ENCODE measurements at regions not wholly inside any gene's neighbourhood (a gene's known extent, or its start where the extent isn't known, plus 50 kb on each side); places are given as distances from the start of the nearest gene placed in this dataset.

- TF ChIP-seq SIN3A (IDR thresholded peaks at IDR 0.05; ENCODE audit: borderline replicate concordance, insufficient read depth, low read length) = no peak
- no peak for TF ChIP-seq FOXP2 (optimal IDR thresholded peaks at IDR 0.05; ENCODE audit: borderline replicate concordance, extremely low read depth, extremely low read length, insufficient read depth)
- TF ChIP-seq TAF1 (IDR thresholded peaks at IDR 0.05; ENCODE audit: borderline replicate concordance, insufficient read depth, low read length) = no peak
- TF ChIP-seq REST (IDR thresholded peaks at IDR 0.05; ENCODE audit: insufficient read depth in 1 of 2, low read depth in 2 of 2, low read length in 2 of 2) = no peak
- TF ChIP-seq POLR2AphosphoS5 (IDR thresholded peaks at IDR 0.05; ENCODE audit: low read depth, low read length) = no peak
Measured at GRCh38 chr16:75913958-75914357, 187.7 kb upstream of the CPHXL start.

- TF ChIP-seq FOXP2 (optimal IDR thresholded peaks at IDR 0.05; ENCODE audit: borderline replicate concordance, extremely low read depth, extremely low read length, insufficient read depth) = no peak
- no peak for TF ChIP-seq TAF1 (IDR thresholded peaks at IDR 0.05; ENCODE audit: borderline replicate concordance, insufficient read depth, low read length)
Measured at GRCh38 chr16:75916451-75916850, 190.2 kb upstream of the CPHXL start.

GRCh38 chr16:75918109-75918508 lies 191.8 kb upstream of the CPHXL start:
- no peak for TF ChIP-seq FOXP2 (optimal IDR thresholded peaks at IDR 0.05; ENCODE audit: borderline replicate concordance, extremely low read depth, extremely low read length, insufficient read depth)
- TF ChIP-seq SIN3A (IDR thresholded peaks at IDR 0.05; ENCODE audit: borderline replicate concordance, insufficient read depth, low read length) = no peak
- no peak for TF ChIP-seq REST (IDR thresholded peaks at IDR 0.05; ENCODE audit: insufficient read depth in 1 of 2, low read depth in 2 of 2, low read length in 2 of 2)
- TF ChIP-seq POLR2AphosphoS5 (IDR thresholded peaks at IDR 0.05; ENCODE audit: low read depth, low read length) = no peak
- TF ChIP-seq TAF1 (IDR thresholded peaks at IDR 0.05; ENCODE audit: borderline replicate concordance, insufficient read depth, low read length) = no peak

GRCh38 chr16:75919664-75920063 lies 193.4 kb upstream of the CPHXL start:
- TF ChIP-seq SIN3A (IDR thresholded peaks at IDR 0.05; ENCODE audit: borderline replicate concordance, insufficient read depth, low read length) (no peak), REST (IDR thresholded peaks at IDR 0.05; ENCODE audit: insufficient read depth in 1 of 2, low read depth in 2 of 2, low read length in 2 of 2) (no peak), FOXP2 (optimal IDR thresholded peaks at IDR 0.05; ENCODE audit: borderline replicate concordance, extremely low read depth, extremely low read length, insufficient read depth) (no peak), POLR2AphosphoS5 (IDR thresholded peaks at IDR 0.05; ENCODE audit: low read depth, low read length) (no peak), TAF1 (IDR thresholded peaks at IDR 0.05; ENCODE audit: borderline replicate concordance, insufficient read depth, low read length) (no peak)

GRCh38 chr16:75921281-75921680 lies 195.0 kb upstream of the CPHXL start:
- TF ChIP-seq REST (IDR thresholded peaks at IDR 0.05; ENCODE audit: insufficient read depth in 1 of 2, low read depth in 2 of 2, low read length in 2 of 2) (no peak), TAF1 (IDR thresholded peaks at IDR 0.05; ENCODE audit: borderline replicate concordance, insufficient read depth, low read length) (no peak), FOXP2 (optimal IDR thresholded peaks at IDR 0.05; ENCODE audit: borderline replicate concordance, extremely low read depth, extremely low read length, insufficient read depth) (no peak), POLR2AphosphoS5 (IDR thresholded peaks at IDR 0.05; ENCODE audit: low read depth, low read length) (no peak), SIN3A (IDR thresholded peaks at IDR 0.05; ENCODE audit: borderline replicate concordance, insufficient read depth, low read length) (no peak)

All from PFSK-1 (cell line).